ENCODE measurements at regions not wholly inside any gene's neighbourhood (a gene's known extent, or its start where the extent isn't known, plus 50 kb on each side); places are given as distances from the start of the nearest gene placed in this dataset.

DNA sequence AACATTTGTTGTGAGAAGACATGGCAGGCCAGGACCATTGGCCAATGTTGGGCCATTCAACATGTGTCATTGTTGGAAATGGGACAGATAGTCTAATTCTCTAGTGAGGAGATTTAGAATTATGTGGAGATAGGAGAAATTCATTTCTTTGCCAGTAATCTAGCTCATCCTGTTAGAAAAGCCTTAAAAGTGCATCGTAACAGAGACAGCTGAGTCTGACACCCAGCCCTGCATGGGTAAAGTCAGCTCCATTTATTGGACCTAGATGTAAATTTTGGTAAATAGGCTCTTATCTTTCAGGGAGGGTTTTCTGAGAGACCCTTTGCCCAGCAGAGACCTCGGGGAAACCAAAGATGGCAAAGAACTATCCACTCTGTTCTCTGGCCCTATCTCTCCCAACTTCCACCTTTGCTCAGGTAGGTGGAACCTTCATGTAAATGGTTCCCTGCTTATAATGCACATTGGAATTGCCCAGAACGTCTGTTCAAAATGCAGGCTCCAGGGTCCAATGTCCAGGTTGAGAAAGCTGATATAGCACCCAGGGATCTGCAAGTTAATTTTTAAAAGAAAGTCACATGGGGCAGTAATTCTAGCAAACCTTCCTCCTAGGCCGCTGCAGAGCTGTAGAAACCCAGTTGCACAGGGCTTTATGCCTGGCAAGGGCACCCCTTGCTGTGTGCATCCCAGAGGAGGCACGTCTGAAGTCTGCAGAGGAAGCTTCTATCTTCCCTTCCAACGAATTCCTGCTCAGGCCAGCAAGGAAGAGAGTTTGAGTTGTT is 365.9 kb upstream of the PROK2 start:
- Histone ChIP-seq H3K4me1 (ENCODE audit: control insufficient read depth, extremely low read depth, insufficient read depth, low read length) (no peaks in the 10 kb centered on the region), H3K79me2 (ENCODE audit: control insufficient read depth, insufficient read depth, low read length) (no peaks in the 10 kb centered on the region), H3K4me3 (replicated peaks in 1 of 3; ENCODE audit: insufficient read depth in 1 of 3, low read depth in 1 of 3, low read length in 3 of 3) (no peak overlapping the region), H2AFZ (ENCODE audit: low read depth, low read length) (no peak overlapping the region), H3K27me3 (ENCODE audit: control insufficient read depth in 2 of 2, insufficient read depth in 2 of 2, low read length in 2 of 2) (peaks cover 5 to 14% of the 10 kb centered on the region in 2 experiments), H4K20me1 (replicated peaks; ENCODE audit: control insufficient read depth, extremely low read depth, insufficient read depth, low read length) (no peaks in the 10 kb centered on the region), H3K9ac (replicated peaks; ENCODE audit: extremely low read depth, insufficient read depth, low read length) (no peak overlapping the region), H3K9me1 (replicated peaks; ENCODE audit: control insufficient read depth, extremely low read depth, insufficient read depth, low read length) (no peaks in the 10 kb centered on the region), H3K36me3 (ENCODE audit: control insufficient read depth in 2 of 2, extremely low read depth in 1 of 2, insufficient read depth in 2 of 2, low read length in 2 of 2) (no peaks in the 10 kb centered on the region), H3K9me3 (replicated peaks; ENCODE audit: control insufficient read depth, insufficient read depth, low read length) (no peaks in the 10 kb centered on the region), H3K27ac (ENCODE audit: insufficient read depth, low read depth, low read length) (no peak overlapping the region), H3K4me2 (ENCODE audit: insufficient read depth, low read length) (no peak overlapping the region)
- ChIA-PET CTCF (interaction anchor here (0.8 kb wide), 1 partner anchor 11 kb away, joined by 3 read pairs; no protein-coding TSS in a partner anchor), POLR2A (no interaction called here)
- BruUV-seq (replicated peaks) = no TSS peak
- TF ChIP-seq POLR2A (IDR thresholded peaks at IDR 0.05; ENCODE audit: low read depth, low read length) (no peak), POLR2AphosphoS5 (IDR thresholded peaks at IDR 0.05; ENCODE audit: insufficient read depth, low read depth, low read length) (no peak), FOS (IDR thresholded peaks at IDR 0.05; ENCODE audit: borderline replicate concordance, insufficient read depth, low read length) (no peak)
- FAIRE-seq = no peak
- no peak for DNase-seq (ENCODE audit: low read depth, low spot score)
- intact Hi-C loops (cut with micrococcal nuclease) (no loop called here), dilution Hi-C loops (cut with MboI; ENCODE audit: extremely low pct_ligation_motif_present, low sequenced_read_pairs) (no loop called here)

DNA sequence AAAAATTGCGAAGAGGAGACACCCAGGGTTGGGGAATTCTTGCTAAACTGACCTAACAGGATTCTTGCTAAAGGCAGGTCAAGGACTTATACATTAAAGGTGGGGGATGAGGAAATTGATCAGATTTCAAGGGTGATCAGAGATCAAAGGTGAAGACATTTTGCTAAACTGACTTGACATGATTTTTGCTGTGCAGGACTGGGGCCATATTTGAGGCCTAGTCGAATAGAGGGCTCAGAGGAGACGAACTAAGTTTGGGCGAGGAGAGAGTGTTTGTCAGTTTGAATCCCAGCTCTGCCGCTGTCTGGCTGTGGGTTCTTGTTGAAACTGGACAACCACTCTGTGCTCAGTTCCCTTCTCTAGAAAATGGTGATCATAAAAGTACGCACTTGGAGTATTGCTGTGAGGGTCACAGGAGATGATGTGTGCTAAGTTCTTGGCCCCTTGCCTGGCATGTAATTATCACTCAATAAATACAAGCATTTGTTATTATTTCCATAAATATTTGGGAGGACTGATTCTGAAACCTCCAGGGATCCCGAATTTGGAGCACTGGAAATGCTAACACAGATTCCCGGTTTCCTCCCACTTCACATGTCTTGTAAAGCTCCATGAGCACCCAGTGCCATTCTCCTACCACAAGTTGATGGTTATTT is 364.8 kb upstream of the PROK2 start:
- Histone ChIP-seq H3K27me3 (ENCODE audit: control insufficient read depth in 2 of 2, insufficient read depth in 2 of 2, low read length in 2 of 2) (peaks cover 5 to 14% of the 10 kb centered on the region in 2 experiments), H3K9me1 (replicated peaks; ENCODE audit: control insufficient read depth, extremely low read depth, insufficient read depth, low read length) (no peaks in the 10 kb centered on the region), H2AFZ (ENCODE audit: low read depth, low read length) (no peak overlapping the region), H3K4me3 (replicated peaks in 1 of 3; ENCODE audit: insufficient read depth in 1 of 3, low read depth in 1 of 3, low read length in 3 of 3) (no peak overlapping the region), H3K27ac (ENCODE audit: insufficient read depth, low read depth, low read length) (no peak overlapping the region), H4K20me1 (replicated peaks; ENCODE audit: control insufficient read depth, extremely low read depth, insufficient read depth, low read length) (no peaks in the 10 kb centered on the region), H3K4me2 (ENCODE audit: insufficient read depth, low read length) (no peak overlapping the region), H3K79me2 (ENCODE audit: control insufficient read depth, insufficient read depth, low read length) (no peaks in the 10 kb centered on the region), H3K4me1 (ENCODE audit: control insufficient read depth, extremely low read depth, insufficient read depth, low read length) (no peaks in the 10 kb centered on the region), H3K9ac (replicated peaks; ENCODE audit: extremely low read depth, insufficient read depth, low read length) (no peak overlapping the region), H3K36me3 (ENCODE audit: control insufficient read depth in 2 of 2, extremely low read depth in 1 of 2, insufficient read depth in 2 of 2, low read length in 2 of 2) (no peaks in the 10 kb centered on the region), H3K9me3 (replicated peaks; ENCODE audit: control insufficient read depth, insufficient read depth, low read length) (no peaks in the 10 kb centered on the region)
- FAIRE-seq (no peak), DNase-seq (ENCODE audit: low read depth, low spot score) (no peak)
- ChIA-PET POLR2A (no interaction called here), CTCF (no interaction called here)
- BruUV-seq (replicated peaks) = no TSS peak
- dilution Hi-C loops (cut with MboI; ENCODE audit: extremely low pct_ligation_motif_present, low sequenced_read_pairs) = no loop called here
- TF ChIP-seq POLR2AphosphoS5 (IDR thresholded peaks at IDR 0.05; ENCODE audit: insufficient read depth, low read depth, low read length) (no peak), JUN (IDR thresholded peaks at IDR 0.05; ENCODE audit: borderline replicate concordance, insufficient read depth, insufficient read length, low read depth) (no peak), MYC (IDR thresholded peaks at IDR 0.05; ENCODE audit: low read depth, low read length) (no peak), EZH2 (IDR thresholded peaks at IDR 0.05; ENCODE audit: borderline replicate concordance, low read depth, low read length, severe bottlenecking) (no peak), GATA2 (IDR thresholded peaks at IDR 0.05; ENCODE audit: insufficient read depth, insufficient read length, low read depth, low read length) (no peak), POLR2A (IDR thresholded peaks at IDR 0.05; ENCODE audit: low read depth, low read length) (no peak), FOS (IDR thresholded peaks at IDR 0.05; ENCODE audit: borderline replicate concordance, insufficient read depth, low read length) (no peak)
- TF ChIP-seq, protein P1, sequence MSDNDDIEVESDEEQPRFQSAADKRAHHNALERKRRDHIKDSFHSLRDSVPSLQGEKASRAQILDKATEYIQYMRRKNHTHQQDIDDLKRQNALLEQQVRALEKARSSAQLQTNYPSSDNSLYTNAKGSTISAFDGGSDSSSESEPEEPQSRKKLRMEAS (IDR thresholded peaks at IDR 0.05; ENCODE audit: insufficient read depth, insufficient read length) = no peak
- TF ChIP-seq, protein P2, sequence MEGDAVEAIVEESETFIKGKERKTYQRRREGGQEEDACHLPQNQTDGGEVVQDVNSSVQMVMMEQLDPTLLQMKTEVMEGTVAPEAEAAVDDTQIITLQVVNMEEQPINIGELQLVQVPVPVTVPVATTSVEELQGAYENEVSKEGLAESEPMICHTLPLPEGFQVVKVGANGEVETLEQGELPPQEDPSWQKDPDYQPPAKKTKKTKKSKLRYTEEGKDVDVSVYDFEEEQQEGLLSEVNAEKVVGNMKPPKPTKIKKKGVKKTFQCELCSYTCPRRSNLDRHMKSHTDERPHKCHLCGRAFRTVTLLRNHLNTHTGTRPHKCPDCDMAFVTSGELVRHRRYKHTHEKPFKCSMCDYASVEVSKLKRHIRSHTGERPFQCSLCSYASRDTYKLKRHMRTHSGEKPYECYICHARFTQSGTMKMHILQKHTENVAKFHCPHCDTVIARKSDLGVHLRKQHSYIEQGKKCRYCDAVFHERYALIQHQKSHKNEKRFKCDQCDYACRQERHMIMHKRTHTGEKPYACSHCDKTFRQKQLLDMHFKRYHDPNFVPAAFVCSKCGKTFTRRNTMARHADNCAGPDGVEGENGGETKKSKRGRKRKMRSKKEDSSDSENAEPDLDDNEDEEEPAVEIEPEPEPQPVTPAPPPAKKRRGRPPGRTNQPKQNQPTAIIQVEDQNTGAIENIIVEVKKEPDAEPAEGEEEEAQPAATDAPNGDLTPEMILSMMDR (IDR thresholded peaks at IDR 0.05; ENCODE audit: extremely low read depth in 1 of 2, insufficient read depth in 1 of 2, low read depth in 1 of 2, low read length in 2 of 2) = no peak
- intact Hi-C loops (cut with micrococcal nuclease) = no loop called here

All from endothelial cell of umbilical vein (primary cell).